AG04449 (cell line): ENCODE measurements at regions not wholly inside any gene's neighbourhood (a gene's known extent, or its start where the extent isn't known, plus 50 kb on each side); places are given as distances from the start of the nearest gene placed in this dataset.

Experiments
- CTCF ChIA-PET: fragments of 350-600 bp; formaldehyde crosslinking; extraction: SDS; loops from one replicate; lab custom pipeline; 2021; ENCODE audit warnings: antibody characterized with exemption; lab: Yijun Ruan, JAX
- POLR2A ChIA-PET: fragments of 400-600, 350-600 bp; formaldehyde crosslinking; extraction: SDS; loops from one replicate; lab custom pipeline; 2020; ENCODE audit warnings: antibody characterized with exemption, inconsistent platforms; lab: Yijun Ruan, JAX
- DNase-seq: peaks from one replicate; pipeline ENCODE4 v3.0.0-alpha.2; 2010; ENCODE audit warnings: low read depth, low spot score
- H3K4me3 ChIP-seq: 2 replicates; pipeline ENCODE4 v1.5.1; 2011; ENCODE audit warnings: low read depth, mild to moderate bottlenecking, control low read depth, low read length
- TF ChIP-seq, protein P1 (sequence below): IDR thresholded peaks from one replicate; pipeline ENCODE4 v1.5.1; 2011; ENCODE audit warnings: mild to moderate bottlenecking, moderate library complexity, low read length, control low read depth, inconsistent platforms; ENCODE audit not compliant: insufficient read depth; ENCODE audit errors: missing control alignments

DNA sequence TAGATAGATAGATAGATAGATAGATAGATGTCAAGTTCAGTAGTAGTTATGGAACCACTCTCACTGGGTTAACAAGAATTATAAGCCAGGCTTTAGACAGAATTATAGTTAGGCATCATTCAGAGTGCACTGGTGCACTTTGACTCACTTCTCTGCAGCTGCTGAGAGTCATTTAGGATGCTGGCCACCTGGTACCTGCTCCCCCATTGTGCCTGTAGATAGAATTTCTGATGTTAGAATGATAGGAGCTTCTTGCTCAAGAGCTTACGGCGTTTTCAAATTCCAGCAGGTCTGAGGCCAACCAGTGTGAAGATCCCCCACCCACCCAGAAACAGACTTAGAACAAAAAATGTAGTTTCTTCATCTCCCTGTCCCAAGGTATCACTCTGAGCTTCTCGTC is 107.8 kb upstream of the HMCN1 start:
- CTCF ChIA-PET: no interaction called here
- H3K4me3 ChIP-seq: no peak overlapping the region
- TF ChIP-seq, protein P1, sequence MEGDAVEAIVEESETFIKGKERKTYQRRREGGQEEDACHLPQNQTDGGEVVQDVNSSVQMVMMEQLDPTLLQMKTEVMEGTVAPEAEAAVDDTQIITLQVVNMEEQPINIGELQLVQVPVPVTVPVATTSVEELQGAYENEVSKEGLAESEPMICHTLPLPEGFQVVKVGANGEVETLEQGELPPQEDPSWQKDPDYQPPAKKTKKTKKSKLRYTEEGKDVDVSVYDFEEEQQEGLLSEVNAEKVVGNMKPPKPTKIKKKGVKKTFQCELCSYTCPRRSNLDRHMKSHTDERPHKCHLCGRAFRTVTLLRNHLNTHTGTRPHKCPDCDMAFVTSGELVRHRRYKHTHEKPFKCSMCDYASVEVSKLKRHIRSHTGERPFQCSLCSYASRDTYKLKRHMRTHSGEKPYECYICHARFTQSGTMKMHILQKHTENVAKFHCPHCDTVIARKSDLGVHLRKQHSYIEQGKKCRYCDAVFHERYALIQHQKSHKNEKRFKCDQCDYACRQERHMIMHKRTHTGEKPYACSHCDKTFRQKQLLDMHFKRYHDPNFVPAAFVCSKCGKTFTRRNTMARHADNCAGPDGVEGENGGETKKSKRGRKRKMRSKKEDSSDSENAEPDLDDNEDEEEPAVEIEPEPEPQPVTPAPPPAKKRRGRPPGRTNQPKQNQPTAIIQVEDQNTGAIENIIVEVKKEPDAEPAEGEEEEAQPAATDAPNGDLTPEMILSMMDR: no peak
- DNase-seq: no peak
- POLR2A ChIA-PET: no interaction called here

DNA sequence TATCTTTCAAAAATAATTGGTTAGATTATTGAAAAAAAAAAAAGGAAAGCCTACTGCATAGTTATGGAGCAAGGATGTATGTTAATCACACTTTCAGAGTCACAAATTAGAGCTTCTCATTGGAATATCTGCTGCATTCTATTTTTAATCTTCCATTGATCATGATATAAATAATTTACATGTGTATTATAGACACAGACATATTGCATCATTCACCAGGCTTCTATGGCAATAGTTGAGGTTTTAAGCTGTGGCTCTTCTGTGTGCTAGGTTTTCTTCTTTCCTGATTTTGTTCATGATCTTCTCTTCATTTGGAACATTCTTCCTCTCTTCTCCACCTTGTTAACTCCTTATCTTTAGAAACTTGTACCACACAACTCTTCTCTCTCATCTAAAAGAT is 123.2 kb upstream of the HMCN1 start:
- ChIA-PET POLR2A (no interaction called here), CTCF (no interaction called here)
- TF ChIP-seq, protein P1: no peak
- no peak for DNase-seq
- H3K4me3 ChIP-seq: no peak overlapping the region

DNA sequence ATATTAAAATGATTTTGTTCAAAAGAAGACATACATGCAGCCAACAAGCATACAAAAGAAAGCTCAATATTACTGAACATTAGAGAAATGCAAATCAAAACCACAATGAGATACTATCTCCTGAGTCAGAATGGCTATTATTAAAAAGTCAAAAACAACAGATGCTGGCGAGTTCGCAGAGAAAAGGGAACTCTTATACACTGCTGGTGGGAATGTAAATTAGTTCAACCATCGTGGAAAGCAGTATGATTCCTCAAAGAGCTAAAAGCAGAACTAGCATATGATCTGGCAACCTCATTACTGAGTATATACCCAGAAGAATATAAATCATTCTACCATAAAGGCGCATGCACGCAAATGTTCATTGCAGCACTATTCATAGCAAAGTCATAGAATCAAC is 126.0 kb upstream of the HMCN1 start:
- CTCF ChIA-PET: interaction anchor here (0.6 to 3.2 kb wide), 3 partner anchors 12 to 62 kb away, joined by 3 to 25 read pairs (median 4); no protein-coding TSS in a partner anchor
- TF ChIP-seq, protein P1: no peak
- H3K4me3 ChIP-seq: no peak overlapping the region
- DNase-seq: no peak
- POLR2A ChIA-PET: interaction anchor here (0.6 kb wide), 1 partner anchor 213 kb away, joined by 3 read pairs; no protein-coding TSS in a partner anchor

DNA sequence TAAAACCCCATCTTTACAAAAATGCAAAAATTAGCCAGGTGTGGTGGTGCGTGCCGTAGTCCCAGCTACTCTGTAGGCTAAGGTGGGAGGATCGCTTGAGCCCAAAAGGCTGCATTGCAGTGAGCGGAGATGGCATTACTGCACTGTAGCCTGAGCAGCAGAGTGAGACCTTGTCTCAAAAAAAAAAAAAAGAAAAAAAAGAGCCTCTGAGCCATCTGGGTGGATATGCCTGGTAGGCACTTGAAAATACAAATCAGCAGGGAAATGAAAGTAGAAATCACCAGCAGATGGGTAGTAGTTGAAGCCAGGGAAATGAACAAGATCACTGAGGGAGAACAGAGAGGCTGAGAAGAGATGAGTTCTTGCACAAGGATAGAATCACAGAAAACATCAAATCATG is 131.0 kb upstream of the HMCN1 start:
- H3K4me3 ChIP-seq: no peak overlapping the region
- POLR2A ChIA-PET: no interaction called here
- CTCF ChIA-PET: interaction anchor here (0.7 kb wide), 1 partner anchor 14 kb away, joined by 3 read pairs; no protein-coding TSS in a partner anchor
- TF ChIP-seq, protein P1: no peak
- no peak for DNase-seq

DNA sequence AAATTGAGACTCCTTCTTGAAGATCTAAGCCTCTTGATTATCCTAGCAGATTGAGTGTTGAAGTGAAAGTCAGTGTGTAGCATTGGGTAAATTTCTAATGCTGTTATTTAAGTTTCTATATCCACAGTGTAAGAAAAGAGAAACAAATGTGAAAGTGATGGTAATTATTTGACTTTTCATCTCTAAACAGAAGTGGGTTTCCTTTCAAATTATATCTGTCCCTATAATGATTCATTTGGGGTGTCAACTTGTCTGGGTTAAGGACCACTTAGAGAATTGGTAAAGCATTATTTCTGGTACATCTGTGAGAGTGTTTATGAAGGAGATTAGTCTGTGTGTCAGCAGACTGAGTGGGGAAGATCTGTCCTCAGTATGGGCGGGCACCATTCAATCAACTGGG is 133.0 kb upstream of the HMCN1 start:
- TF ChIP-seq, protein P1: no peak
- ChIA-PET POLR2A (no interaction called here), CTCF (no interaction called here)
- H3K4me3 ChIP-seq: no peak overlapping the region
- no peak for DNase-seq

DNA sequence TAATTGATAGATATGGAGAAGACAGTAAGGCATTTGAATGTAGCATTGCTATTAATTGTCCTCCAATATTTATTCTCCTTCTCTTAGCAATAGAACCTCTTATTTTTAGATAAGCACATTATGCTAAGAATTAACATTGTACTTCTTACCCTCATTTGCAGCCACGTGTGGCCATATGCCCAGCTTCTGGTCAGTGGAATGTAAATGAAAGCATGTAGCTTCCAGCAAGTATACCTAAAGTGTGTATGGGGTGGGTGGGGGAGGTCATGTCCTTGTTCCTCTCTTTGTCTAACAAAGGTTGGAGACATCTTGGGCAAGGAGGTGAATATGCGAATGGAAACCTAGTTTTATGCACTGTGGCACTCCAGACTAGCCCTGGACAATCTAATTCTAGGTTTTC is 133.6 kb upstream of the HMCN1 start:
- ChIA-PET POLR2A (no interaction called here), CTCF (no interaction called here)
- H3K4me3 ChIP-seq: no peak overlapping the region
- no peak for DNase-seq
- TF ChIP-seq, protein P1: no peak
